SH-SY5Y (cell line): ENCODE measurements at regions not wholly inside any gene's neighbourhood (a gene's known extent, or its start where the extent isn't known, plus 50 kb on each side); places are given as distances from the start of the nearest gene placed in this dataset.

Experiments used
- GATA2 ChIP-seq: IDR thresholded peaks from 2 replicates; pipeline ENCODE4 v1.6.1; 2011; ENCODE audit warnings: mild to moderate bottlenecking, low read depth, low read length
- GATA3 ChIP-seq: IDR thresholded peaks from 2 replicates; pipeline ENCODE4 v1.6.1; 2011; ENCODE audit warnings: low read depth, mild to moderate bottlenecking, low read length, moderate library complexity

DNA sequence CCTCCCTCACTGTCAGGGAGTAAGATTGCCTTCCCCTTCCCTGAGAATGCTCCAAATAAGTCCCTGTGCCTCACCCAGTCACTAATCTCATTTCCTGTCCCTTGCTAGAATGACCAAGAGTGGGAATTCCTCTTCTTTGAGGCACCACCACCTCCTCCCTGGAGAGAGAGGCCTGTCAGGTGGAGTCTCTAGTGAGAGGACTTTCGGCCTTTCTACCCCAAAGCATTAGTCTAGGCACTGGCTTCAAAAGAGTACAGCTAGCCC lies 145.0 kb downstream of the PTPN20 start:
- TF ChIP-seq GATA2 = no peak
- no peak for TF ChIP-seq GATA3
